ENCODE measurements at regions not wholly inside any gene's neighbourhood (a gene's known extent, or its start where the extent isn't known, plus 50 kb on each side); places are given as distances from the start of the nearest gene placed in this dataset.
"Not testable (repeated sequence)": the region's sequence is repeated elsewhere in the genome, so short reads cannot be mapped to it uniquely, and the experiment has no call there.

DNA sequence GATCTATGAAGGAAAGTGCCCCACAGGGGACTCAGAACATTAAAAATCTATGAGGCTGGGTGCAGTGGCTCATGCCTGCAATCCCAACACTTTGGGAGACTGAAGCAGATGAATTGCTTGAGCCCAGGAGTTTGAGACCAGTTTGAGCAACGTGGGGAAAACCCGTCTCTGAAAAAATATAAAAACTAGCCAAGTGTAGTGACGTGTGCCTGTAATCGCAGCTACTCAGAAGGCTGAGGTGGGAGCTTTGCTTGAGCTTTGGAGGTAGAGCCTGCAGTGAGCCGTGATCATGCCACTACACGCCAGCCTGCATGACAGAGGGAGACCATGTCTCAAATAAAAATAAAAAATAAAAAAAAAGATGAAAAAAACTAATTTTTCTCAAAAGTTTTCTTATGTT lies 1070.6 kb downstream of the PCDH9 start:
- no peaks in the 10 kb centered on the region for H3K4me1 ChIP-seq (ENCODE audit: control insufficient read depth, insufficient read depth, low read length)
- H3K9me3 ChIP-seq (ENCODE audit: control insufficient read depth, insufficient read depth, low read length), result no peaks in the 10 kb centered on the region
- no peak for DNase-seq (ENCODE audit: low read depth, low spot score)
- no peaks in the 10 kb centered on the region for H3K27me3 ChIP-seq (ENCODE audit: control insufficient read depth, insufficient read depth, low read length)
- no peaks in the 10 kb centered on the region for H3K36me3 ChIP-seq (ENCODE audit: control insufficient read depth, insufficient read depth, low read length)
- no peak overlapping the region for H3K4me3 ChIP-seq (ENCODE audit: low read length)
- no peak overlapping the region for H3K27ac ChIP-seq (ENCODE audit: low read length)
- no CpG with 5 or more reads among the region's 6 CpGs for WGBS (ENCODE audit: insufficient coverage, insufficient read length)

DNA sequence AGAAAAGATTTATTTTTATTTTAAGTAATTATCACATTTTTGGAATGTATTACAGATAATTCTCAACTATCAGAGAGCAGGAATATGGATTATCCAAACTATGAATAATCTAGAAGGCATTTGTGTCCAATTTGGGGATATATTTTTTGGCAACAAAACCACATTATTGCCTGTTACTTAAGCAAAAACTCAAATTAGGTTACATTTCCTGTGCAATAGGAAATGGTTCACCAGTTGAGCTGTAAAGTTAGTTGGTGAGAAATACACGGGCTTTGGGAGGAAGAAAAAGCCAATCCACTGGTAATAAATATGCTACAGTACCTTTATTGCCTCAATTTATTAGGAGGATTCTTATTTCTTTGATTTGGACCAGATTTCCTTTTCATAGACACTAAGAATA lies 1075.2 kb downstream of the PCDH9 start:
- DNase-seq (ENCODE audit: low read depth, low spot score), result no peak
- no CpG with 5 or more reads among the region's 1 CpG for WGBS (ENCODE audit: insufficient coverage, insufficient read length)
- H3K27ac ChIP-seq (ENCODE audit: low read length), result no peak overlapping the region

DNA sequence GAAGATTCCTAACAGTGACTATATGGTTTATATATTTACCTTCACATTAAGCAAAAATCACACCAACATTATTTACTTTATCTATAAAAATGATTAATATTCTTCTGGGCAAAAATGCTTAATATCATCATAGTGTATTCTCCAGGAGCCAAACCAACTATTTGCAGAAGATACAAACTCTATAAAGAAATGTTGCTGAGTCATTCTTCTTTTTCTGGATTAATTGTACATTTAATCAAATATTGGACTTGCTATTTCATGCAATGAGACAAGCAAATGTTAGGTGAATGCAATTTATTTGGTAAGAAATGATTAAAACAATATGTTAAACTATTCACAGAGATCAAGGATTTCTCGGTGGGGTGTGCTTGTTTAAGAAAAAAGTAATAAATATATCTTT lies 1075.8 kb downstream of the PCDH9 start:
- no CpG with 5 or more reads among the region's 1 CpG for WGBS (ENCODE audit: insufficient coverage, insufficient read length)
- DNase-seq (ENCODE audit: low read depth, low spot score), result no peak
- no peaks in the 10 kb centered on the region for H3K36me3 ChIP-seq (ENCODE audit: control insufficient read depth, insufficient read depth, low read length)
- H3K27ac ChIP-seq (ENCODE audit: low read length), result no peak overlapping the region
- H3K4me3 ChIP-seq (ENCODE audit: low read length), result no peak overlapping the region
- no peaks in the 10 kb centered on the region for H3K27me3 ChIP-seq (ENCODE audit: control insufficient read depth, insufficient read depth, low read length)
- H3K9me3 ChIP-seq (ENCODE audit: control insufficient read depth, insufficient read depth, low read length), result no peaks in the 10 kb centered on the region
- no peaks in the 10 kb centered on the region for H3K4me1 ChIP-seq (ENCODE audit: control insufficient read depth, insufficient read depth, low read length)

More for the DNA sequence above, 1075.2 kb downstream of the PCDH9 start:
- Histone ChIP-seq H3K4me1 (ENCODE audit: control insufficient read depth, insufficient read depth, low read length) (no peaks in the 10 kb centered on the region), H3K27me3 (ENCODE audit: control insufficient read depth, insufficient read depth, low read length) (no peaks in the 10 kb centered on the region), H3K9me3 (ENCODE audit: control insufficient read depth, insufficient read depth, low read length) (no peaks in the 10 kb centered on the region), H3K4me3 (ENCODE audit: low read length) (no peak overlapping the region), H3K36me3 (ENCODE audit: control insufficient read depth, insufficient read depth, low read length) (no peaks in the 10 kb centered on the region)

DNA sequence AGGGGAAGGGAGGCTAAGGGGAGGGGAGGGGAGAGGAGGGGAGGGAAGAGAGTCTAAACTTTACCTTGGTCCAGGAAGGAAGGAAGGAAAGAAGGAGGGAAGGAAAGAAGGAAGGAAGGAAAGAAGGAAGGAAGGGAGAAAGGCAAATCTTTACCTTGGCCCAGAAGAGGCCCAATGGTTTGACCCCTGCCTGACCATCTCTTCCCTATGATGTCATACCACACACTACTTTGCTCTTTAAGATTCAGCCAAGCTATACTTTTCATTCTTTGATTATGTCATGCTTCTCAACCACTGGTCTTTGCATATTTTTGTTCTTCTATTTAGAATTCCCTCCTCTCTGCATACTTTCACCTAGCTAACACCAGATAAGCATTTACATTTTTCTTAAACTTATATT lies 1077.5 kb downstream of the PCDH9 start:
- no peak overlapping the region for H3K27ac ChIP-seq (ENCODE audit: low read length)
- H3K4me3 ChIP-seq (ENCODE audit: low read length), result no peak overlapping the region
- H3K36me3 ChIP-seq (ENCODE audit: control insufficient read depth, insufficient read depth, low read length), result no peaks in the 10 kb centered on the region
- H3K27me3 ChIP-seq (ENCODE audit: control insufficient read depth, insufficient read depth, low read length), result no peaks in the 10 kb centered on the region
- H3K4me1 ChIP-seq (ENCODE audit: control insufficient read depth, insufficient read depth, low read length), result no peaks in the 10 kb centered on the region
- DNase-seq (ENCODE audit: low read depth, low spot score), result no peak
- no peaks in the 10 kb centered on the region for H3K9me3 ChIP-seq (ENCODE audit: control insufficient read depth, insufficient read depth, low read length)

DNA sequence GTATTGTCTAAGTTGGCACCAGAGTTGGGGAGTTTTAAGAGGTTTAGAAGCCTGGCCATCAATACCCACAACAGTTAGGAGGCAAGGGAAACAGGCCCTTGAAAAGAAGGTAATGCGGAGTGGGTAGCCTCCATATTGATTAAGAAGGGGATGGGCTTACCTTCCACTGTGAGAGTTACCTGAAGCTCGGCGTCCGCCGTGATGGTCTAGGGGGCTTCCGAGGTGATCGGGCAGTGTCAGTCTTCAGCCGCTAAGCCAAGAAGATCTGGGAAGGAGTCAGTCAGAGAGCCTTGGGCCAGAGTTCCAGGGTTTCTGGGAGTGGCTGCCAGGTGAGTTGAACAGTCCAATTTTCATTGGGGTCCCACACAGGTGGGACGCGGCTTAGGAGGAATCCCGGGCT lies 1085.8 kb downstream of the PCDH9 start:
- H3K27ac ChIP-seq (ENCODE audit: low read length); H3K4me1 ChIP-seq (ENCODE audit: control insufficient read depth, insufficient read depth, low read length); H3K4me3 ChIP-seq (ENCODE audit: low read length); H3K36me3 ChIP-seq (ENCODE audit: control insufficient read depth, insufficient read depth, low read length); H3K27me3 ChIP-seq (ENCODE audit: control insufficient read depth, insufficient read depth, low read length); DNase-seq (ENCODE audit: low read depth, low spot score); H3K9me3 ChIP-seq (ENCODE audit: control insufficient read depth, insufficient read depth, low read length): not testable (repeated sequence)
- WGBS (ENCODE audit: insufficient coverage, insufficient read length), result no CpG with 5 or more reads among the region's 11 CpGs

- Histone ChIP-seq H3K27me3 (ENCODE audit: control insufficient read depth, insufficient read depth, low read length) (no peaks in the 10 kb centered on the region), H3K4me1 (ENCODE audit: control insufficient read depth, insufficient read depth, low read length) (no peaks in the 10 kb centered on the region; the same call in 1 of the 2 replicates), H3K27ac (ENCODE audit: low read length) (no peak overlapping the region), H3K36me3 (ENCODE audit: control insufficient read depth, insufficient read depth, low read length) (no peaks in the 10 kb centered on the region), H3K9me3 (ENCODE audit: control insufficient read depth, insufficient read depth, low read length) (no peaks in the 10 kb centered on the region), H3K4me3 (ENCODE audit: low read length) (no peak overlapping the region)
- WGBS (ENCODE audit: insufficient coverage, insufficient read length), result no CpG with 5 or more reads among the region's 1 CpG
- DNase-seq (ENCODE audit: low read depth, low spot score), result no peak
Measured at GRCh38 chr13:66139701-66140100, 1090.4 kb downstream of the PCDH9 start.

DNA sequence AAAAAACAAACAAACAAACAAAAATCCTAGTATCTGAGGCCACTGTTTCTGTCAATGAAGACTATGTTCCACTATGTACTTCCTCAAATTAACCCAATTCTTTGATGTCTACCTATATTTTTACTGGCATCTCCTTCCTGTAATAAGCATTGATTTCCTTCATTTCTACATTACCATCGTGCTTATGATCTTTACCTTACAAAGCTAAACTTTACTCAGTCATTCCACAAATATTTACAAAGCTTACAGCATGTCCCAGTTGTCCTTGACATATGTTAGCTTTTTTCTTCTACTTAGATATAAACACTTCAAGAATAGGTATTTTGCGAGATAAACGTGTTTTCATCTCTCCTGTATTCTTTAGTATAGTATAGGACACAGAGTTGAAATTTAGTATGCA lies 1090.9 kb downstream of the PCDH9 start:
- Histone ChIP-seq H3K27ac (ENCODE audit: low read length) (no peak overlapping the region), H3K4me1 (ENCODE audit: control insufficient read depth, insufficient read depth, low read length) (no peaks in the 10 kb centered on the region; the same call in 1 of the 2 replicates), H3K9me3 (ENCODE audit: control insufficient read depth, insufficient read depth, low read length) (no peaks in the 10 kb centered on the region), H3K27me3 (ENCODE audit: control insufficient read depth, insufficient read depth, low read length) (no peaks in the 10 kb centered on the region), H3K36me3 (ENCODE audit: control insufficient read depth, insufficient read depth, low read length) (no peaks in the 10 kb centered on the region), H3K4me3 (ENCODE audit: low read length) (no peak overlapping the region)
- DNase-seq (ENCODE audit: low read depth, low spot score), result no peak
- WGBS (ENCODE audit: insufficient coverage, insufficient read length), result no CpG with 5 or more reads among the region's 3 CpGs

GRCh38 chr13:66138172-66138811 lies 1091.8 kb downstream of the PCDH9 start:
- no CpG with 5 or more reads among the region's 5 CpGs for WGBS (ENCODE audit: insufficient coverage, insufficient read length)
- no peak for DNase-seq (ENCODE audit: low read depth, low spot score)
- Histone ChIP-seq H3K4me3 (ENCODE audit: low read length) (no peak overlapping the region), H3K27me3 (ENCODE audit: control insufficient read depth, insufficient read depth, low read length) (no peaks in the 10 kb centered on the region), H3K9me3 (ENCODE audit: control insufficient read depth, insufficient read depth, low read length) (no peaks in the 10 kb centered on the region), H3K36me3 (ENCODE audit: control insufficient read depth, insufficient read depth, low read length) (no peaks in the 10 kb centered on the region), H3K27ac (ENCODE audit: low read length) (no peak overlapping the region), H3K4me1 (ENCODE audit: control insufficient read depth, insufficient read depth, low read length) (no peaks in the 10 kb centered on the region; the same call in 1 of the 2 replicates)

DNA sequence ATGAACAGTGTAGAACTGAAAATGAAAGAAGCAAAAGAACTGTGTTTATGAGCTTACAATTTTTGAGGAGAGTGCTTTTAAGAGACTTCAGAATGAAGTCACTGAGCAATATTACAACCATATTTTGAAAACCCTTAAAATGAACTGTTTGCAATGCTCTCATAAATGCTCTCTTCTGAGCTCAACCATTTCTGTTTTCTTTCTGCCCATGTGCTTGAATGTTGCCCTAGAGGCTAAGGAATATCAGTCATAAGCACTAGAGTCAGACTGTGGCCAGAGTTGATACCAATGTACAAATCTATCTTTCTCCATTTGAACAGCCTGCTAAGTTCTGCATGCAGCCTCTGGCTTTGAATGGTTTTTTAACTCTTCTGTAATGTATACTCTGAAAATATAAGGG lies 1092.8 kb downstream of the PCDH9 start:
- no peaks in the 10 kb centered on the region for H3K27me3 ChIP-seq (ENCODE audit: control insufficient read depth, insufficient read depth, low read length)
- H3K9me3 ChIP-seq (ENCODE audit: control insufficient read depth, insufficient read depth, low read length), result no peaks in the 10 kb centered on the region
- H3K4me3 ChIP-seq (ENCODE audit: low read length), result no peak overlapping the region
- H3K36me3 ChIP-seq (ENCODE audit: control insufficient read depth, insufficient read depth, low read length), result no peaks in the 10 kb centered on the region
- no peak for DNase-seq (ENCODE audit: low read depth, low spot score)
- H3K27ac ChIP-seq (ENCODE audit: low read length), result no peak overlapping the region
- H3K4me1 ChIP-seq (ENCODE audit: control insufficient read depth, insufficient read depth, low read length), result no peaks in the 10 kb centered on the region; the same call in 1 of the 2 replicates

DNA sequence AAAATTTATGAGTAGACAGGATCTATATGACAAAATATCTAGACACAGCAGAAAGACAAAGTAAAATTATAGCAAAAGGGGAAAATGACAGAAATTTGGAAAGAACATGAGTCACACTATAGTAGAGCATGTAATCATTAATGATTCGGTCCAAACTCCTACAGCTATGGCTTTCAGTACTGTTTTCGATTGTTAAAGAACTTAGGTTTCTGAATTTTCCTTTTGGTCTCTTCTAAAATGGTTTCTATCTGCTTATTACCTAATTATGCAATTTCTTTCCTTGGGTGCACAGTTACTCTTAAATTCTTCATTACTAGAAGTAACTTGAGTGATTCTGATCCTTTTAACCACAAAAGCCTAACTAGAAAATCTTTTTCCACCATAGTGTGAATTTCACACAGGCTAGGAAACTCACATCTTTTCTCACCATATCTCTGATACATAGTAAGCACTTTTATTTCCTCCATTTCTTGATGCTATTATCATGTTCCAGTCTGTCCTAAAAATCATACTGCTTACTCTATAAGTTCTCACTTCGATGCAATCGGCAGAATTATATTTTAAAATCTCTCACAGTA lies 1101.4 kb downstream of the PCDH9 start:
- DNase-seq (ENCODE audit: low read depth, low spot score), result no peak
- H3K4me3 ChIP-seq (ENCODE audit: low read length), result no peak overlapping the region
- H3K36me3 ChIP-seq (ENCODE audit: control insufficient read depth, insufficient read depth, low read length), result no peaks in the 10 kb centered on the region
- no peaks in the 10 kb centered on the region for H3K4me1 ChIP-seq (ENCODE audit: control insufficient read depth, insufficient read depth, low read length)
- no peaks in the 10 kb centered on the region for H3K27me3 ChIP-seq (ENCODE audit: control insufficient read depth, insufficient read depth, low read length)
- H3K9me3 ChIP-seq (ENCODE audit: control insufficient read depth, insufficient read depth, low read length), result no peaks in the 10 kb centered on the region
- no CpG with 5 or more reads among the region's 4 CpGs for WGBS (ENCODE audit: insufficient coverage, insufficient read length)
- no peak overlapping the region for H3K27ac ChIP-seq (ENCODE audit: low read length)

DNA sequence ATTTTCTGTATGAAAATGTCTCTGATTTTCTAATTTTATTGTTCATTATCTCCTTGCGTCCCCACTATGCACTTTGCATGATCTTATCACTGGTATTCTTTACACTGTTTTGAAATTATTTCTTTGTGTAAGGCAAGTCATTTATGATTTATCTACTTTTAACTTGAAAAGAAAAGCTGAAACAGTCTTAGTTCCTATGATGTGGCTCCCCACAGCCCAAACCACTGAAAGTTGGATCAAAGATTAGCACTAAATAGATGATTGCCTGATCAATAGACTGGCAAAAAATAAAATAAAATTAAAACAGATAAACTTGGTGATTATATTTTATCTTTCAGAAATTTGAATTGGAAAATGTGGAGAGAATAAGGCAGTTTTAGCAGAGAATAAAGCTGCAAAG lies 1101.9 kb downstream of the PCDH9 start:
- H3K36me3 ChIP-seq (ENCODE audit: control insufficient read depth, insufficient read depth, low read length), result no peaks in the 10 kb centered on the region
- H3K27me3 ChIP-seq (ENCODE audit: control insufficient read depth, insufficient read depth, low read length), result no peaks in the 10 kb centered on the region
- H3K9me3 ChIP-seq (ENCODE audit: control insufficient read depth, insufficient read depth, low read length), result no peaks in the 10 kb centered on the region
- H3K27ac ChIP-seq (ENCODE audit: low read length), result no peak overlapping the region
- no CpG with 5 or more reads among the region's 1 CpG for WGBS (ENCODE audit: insufficient coverage, insufficient read length)
- DNase-seq (ENCODE audit: low read depth, low spot score), result no peak
- H3K4me3 ChIP-seq (ENCODE audit: low read length), result no peak overlapping the region
- H3K4me1 ChIP-seq (ENCODE audit: control insufficient read depth, insufficient read depth, low read length), result no peaks in the 10 kb centered on the region

Data from iPS DF 6.9 (cell line).